ENCODE measurements at regions not wholly inside any gene's neighbourhood (a gene's known extent, or its start where the extent isn't known, plus 50 kb on each side); places are given as distances from the start of the nearest gene placed in this dataset.

DNA sequence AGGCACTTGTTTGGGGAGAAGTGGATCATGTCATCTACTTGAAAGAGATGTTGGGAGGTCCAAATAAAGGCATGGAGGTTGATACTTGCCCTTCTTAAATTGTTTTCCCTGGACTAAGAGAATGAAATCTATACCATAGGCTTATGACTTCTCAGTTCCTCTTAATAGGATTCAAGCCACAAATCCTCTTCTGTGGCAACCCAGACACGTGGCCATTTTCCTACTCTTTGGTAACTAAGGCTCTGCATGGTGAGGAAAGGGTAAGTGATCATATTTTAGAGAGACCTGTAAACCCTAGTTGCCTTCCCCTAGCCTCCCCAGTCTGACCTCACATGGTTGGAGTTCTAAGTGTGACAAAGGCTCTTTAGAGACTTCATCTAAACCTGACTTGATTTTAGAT lies 72.9 kb upstream of the CD44 start:
- TF ChIP-seq EZH2 (IDR thresholded peaks at IDR 0.05; ENCODE audit: borderline replicate concordance, insufficient read depth, low read depth, low read length, poor library complexity, severe bottlenecking), result no peak
- no peak for TF ChIP-seq CTCF (IDR thresholded peaks at IDR 0.05)
